ENCODE measurements at regions not wholly inside any gene's neighbourhood (a gene's known extent, or its start where the extent isn't known, plus 50 kb on each side); places are given as distances from the start of the nearest gene placed in this dataset.
"Not testable (repeated sequence)": the region's sequence is repeated elsewhere in the genome, so short reads cannot be mapped to it uniquely, and the experiment has no call there.

GRCh38 chr3:89944461-89944860, 837.0 kb downstream of the EPHA3 start:
- TF ChIP-seq FOSL1 (tag; conservative IDR thresholded peaks at IDR 0.05); RCOR1 (IDR thresholded peaks at IDR 0.05; ENCODE audit: borderline replicate concordance in 1 of 2, low read depth in 2 of 2, low read length in 2 of 2); ZFX (CRISPR knock-in tag; IDR thresholded peaks at IDR 0.05); CTCF (IDR thresholded peaks at IDR 0.05 in 2 of 3, conservative IDR thresholded peaks at IDR 0.05 in 1 of 3; ENCODE audit: insufficient read depth in 2 of 3, low read depth in 1 of 3, low read length in 3 of 3); E2F1 (CRISPR knock-in tag; IDR thresholded peaks at IDR 0.05); ZNF121 (CRISPR knock-in tag; conservative IDR thresholded peaks at IDR 0.05); PML (IDR thresholded peaks at IDR 0.05; ENCODE audit: low read length); HDAC6 (IDR thresholded peaks at IDR 0.05; ENCODE audit: low read depth, low read length); RFX5 (IDR thresholded peaks at IDR 0.05; ENCODE audit: low read depth, low read length); ZBTB34 (CRISPR knock-in tag; IDR thresholded peaks at IDR 0.05); ZHX1 (conservative IDR thresholded peaks at IDR 0.05; ENCODE audit: low read length); GMEB1 (CRISPR knock-in tag; IDR thresholded peaks at IDR 0.05); MYNN (IDR thresholded peaks at IDR 0.05); MYNN (CRISPR knock-in tag; IDR thresholded peaks at IDR 0.05): not testable (repeated sequence)
